ENCODE measurements at regions not wholly inside any gene's neighbourhood (a gene's known extent, or its start where the extent isn't known, plus 50 kb on each side); places are given as distances from the start of the nearest gene placed in this dataset.

DNA sequence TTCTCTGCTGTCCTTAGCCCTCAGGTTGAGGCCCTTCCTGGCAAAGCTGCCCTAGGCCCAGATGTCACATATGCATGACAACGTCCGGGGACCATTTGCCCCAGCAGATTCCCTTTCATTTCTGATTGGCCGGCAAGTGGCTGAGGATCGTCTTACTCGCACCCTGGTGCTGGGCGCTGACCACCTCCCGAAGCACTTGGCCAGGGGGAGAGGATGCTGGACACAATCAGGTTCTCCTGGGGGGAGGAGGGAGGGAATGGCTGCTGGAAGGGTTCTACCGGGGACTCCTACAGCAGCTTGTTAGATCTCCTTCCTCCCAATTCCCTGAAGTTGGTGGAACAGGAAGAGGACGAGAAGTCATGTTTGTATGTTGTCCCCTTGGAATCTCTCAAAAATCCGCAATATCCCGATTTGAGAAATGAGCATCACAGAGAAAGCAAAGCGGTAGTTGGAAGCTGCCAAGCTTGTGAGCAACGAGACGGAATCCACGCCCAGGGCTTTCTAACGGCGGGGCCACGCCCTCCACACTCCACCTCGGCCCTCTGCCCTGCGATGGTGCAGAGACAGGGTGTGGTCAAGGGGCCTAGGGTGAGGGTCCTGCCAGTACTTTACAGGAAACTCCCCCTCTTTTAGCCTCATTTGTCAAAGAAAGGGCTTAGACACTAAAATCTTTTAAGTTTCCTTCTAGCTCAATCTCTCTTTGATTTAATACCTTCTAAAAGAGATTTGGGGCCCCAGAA, 61.8 kb upstream of the YWHAQ start:
- no peak for DNase-seq (ENCODE audit: low spot score, unreplicated experiment)
- H3K9me3 Mint-ChIP-seq (ENCODE audit: low read depth): no peaks in the 10 kb centered on the region
- H3K4me3 Mint-ChIP-seq (ENCODE audit: low read depth): no peak overlapping the region
- H3K4me1 Mint-ChIP-seq (ENCODE audit: low read depth): peaks cover 4% of the 10 kb centered on the region
- H3K27me3 Mint-ChIP-seq: no peaks in the 10 kb centered on the region
- no peaks in the 10 kb centered on the region for H3K36me3 Mint-ChIP-seq (ENCODE audit: insufficient read depth)
- TF ChIP-seq, protein P1, sequence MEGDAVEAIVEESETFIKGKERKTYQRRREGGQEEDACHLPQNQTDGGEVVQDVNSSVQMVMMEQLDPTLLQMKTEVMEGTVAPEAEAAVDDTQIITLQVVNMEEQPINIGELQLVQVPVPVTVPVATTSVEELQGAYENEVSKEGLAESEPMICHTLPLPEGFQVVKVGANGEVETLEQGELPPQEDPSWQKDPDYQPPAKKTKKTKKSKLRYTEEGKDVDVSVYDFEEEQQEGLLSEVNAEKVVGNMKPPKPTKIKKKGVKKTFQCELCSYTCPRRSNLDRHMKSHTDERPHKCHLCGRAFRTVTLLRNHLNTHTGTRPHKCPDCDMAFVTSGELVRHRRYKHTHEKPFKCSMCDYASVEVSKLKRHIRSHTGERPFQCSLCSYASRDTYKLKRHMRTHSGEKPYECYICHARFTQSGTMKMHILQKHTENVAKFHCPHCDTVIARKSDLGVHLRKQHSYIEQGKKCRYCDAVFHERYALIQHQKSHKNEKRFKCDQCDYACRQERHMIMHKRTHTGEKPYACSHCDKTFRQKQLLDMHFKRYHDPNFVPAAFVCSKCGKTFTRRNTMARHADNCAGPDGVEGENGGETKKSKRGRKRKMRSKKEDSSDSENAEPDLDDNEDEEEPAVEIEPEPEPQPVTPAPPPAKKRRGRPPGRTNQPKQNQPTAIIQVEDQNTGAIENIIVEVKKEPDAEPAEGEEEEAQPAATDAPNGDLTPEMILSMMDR (IDR thresholded peaks at IDR 0.05; ENCODE audit: unreplicated experiment): no peak
- no peak overlapping the region for H3K27ac Mint-ChIP-seq

DNA sequence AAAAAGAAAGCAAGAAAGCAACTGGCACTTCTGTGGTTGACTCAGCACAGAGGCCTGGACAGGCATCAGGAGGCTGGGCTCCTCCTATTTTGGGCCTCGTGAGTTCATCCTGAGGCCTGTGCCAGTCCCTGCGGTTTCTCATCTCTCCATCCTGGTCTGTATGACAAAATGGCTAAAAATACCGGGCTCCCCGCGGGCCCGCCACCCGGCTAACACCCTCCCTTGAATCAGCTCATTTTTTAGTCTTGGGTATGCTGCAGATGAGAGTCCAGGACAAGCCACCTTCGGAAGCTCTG, 62.3 kb upstream of the YWHAQ start:
- no peak overlapping the region for H3K4me3 Mint-ChIP-seq (ENCODE audit: low read depth)
- no peaks in the 10 kb centered on the region for H3K9me3 Mint-ChIP-seq (ENCODE audit: low read depth)
- TF ChIP-seq, protein P1 (IDR thresholded peaks at IDR 0.05; ENCODE audit: unreplicated experiment): no peak
- no peak overlapping the region for H3K27ac Mint-ChIP-seq
- H3K27me3 Mint-ChIP-seq: no peaks in the 10 kb centered on the region
- DNase-seq (ENCODE audit: low spot score, unreplicated experiment): no peak
- H3K36me3 Mint-ChIP-seq (ENCODE audit: insufficient read depth): no peaks in the 10 kb centered on the region
- peaks cover 4% of the 10 kb centered on the region for H3K4me1 Mint-ChIP-seq (ENCODE audit: low read depth)

DNA sequence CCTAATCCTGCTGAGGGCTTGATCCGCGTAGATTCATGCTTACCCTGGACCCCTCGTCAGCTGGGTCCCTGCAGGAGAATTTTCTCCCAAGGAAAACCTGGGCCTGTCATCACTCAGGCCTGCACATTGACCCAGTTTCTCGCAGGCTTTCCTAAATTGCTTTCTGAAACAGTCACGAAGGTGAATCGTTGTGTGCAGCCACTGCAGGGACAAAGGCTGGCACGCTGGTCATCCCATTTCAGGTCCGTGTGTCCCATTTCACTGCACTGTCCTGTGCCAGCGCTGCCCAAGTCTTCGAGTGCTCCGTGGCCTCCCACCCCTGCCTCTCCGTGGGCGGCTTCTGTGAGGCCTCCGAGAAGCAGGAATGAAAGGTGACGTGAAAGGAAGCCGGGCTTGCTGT, 62.8 kb upstream of the YWHAQ start:
- H3K4me1 Mint-ChIP-seq (ENCODE audit: low read depth): peaks cover 4% of the 10 kb centered on the region
- TF ChIP-seq, protein P1 (IDR thresholded peaks at IDR 0.05; ENCODE audit: unreplicated experiment): no peak
- no peak for DNase-seq (ENCODE audit: low spot score, unreplicated experiment)
- no peak overlapping the region for H3K4me3 Mint-ChIP-seq (ENCODE audit: low read depth)
- no peaks in the 10 kb centered on the region for H3K36me3 Mint-ChIP-seq (ENCODE audit: insufficient read depth)
- no peaks in the 10 kb centered on the region for H3K9me3 Mint-ChIP-seq (ENCODE audit: low read depth)
- H3K27me3 Mint-ChIP-seq: no peaks in the 10 kb centered on the region
- no peak overlapping the region for H3K27ac Mint-ChIP-seq

DNA sequence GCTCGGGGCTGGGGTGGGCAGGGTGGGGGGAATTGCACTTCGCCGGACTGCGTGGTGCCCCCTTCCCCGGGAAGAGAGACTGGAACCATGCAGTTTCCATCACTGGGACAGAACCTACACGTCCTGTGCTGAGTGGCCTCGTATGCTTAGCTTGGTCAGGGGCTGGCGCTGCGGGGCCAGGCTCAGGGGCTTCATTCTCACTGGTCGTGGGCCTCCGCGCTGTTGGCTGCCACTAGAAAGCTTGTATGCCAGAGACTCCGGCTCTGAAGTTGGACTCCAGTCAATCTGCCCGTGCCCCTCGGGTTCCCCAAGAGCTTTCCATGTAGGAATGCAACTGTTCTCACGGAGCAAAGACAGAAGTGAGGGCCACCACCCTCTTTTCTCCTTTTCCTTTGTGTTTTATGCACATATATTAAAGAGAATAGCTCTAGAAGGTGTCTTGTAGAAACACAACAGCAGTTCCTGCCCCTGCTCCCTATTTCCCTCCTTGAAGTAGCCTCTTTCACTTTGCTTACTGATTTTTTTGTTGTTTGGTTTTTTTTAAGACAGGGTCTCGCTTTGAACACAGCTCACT, 64.0 kb upstream of the YWHAQ start:
- H3K27me3 Mint-ChIP-seq: no peaks in the 10 kb centered on the region

DNA sequence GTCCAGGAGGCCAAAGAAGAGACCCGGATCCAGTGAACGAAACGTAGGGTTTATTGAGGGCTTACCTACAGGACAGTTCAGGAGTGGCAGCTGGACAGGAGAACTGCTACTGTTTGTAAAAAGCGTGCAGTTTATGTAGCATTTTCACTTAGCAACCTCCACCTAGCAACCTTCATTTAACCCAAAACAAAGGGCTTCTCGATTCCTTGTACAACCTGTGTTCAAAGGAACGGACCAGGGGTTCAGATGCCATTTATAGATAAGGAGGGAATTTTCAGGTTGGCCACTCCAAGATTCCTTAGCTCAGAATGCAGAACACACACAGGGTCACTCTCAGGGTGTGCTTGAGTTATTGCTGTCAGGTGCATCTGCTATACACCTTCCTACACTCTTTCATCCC, 65.1 kb upstream of the YWHAQ start:
- H3K27me3 Mint-ChIP-seq: no peaks in the 10 kb centered on the region
- H3K4me1 Mint-ChIP-seq (ENCODE audit: low read depth): peaks cover 4% of the 10 kb centered on the region
- H3K9me3 Mint-ChIP-seq (ENCODE audit: low read depth): no peaks in the 10 kb centered on the region
- H3K4me3 Mint-ChIP-seq (ENCODE audit: low read depth): no peak overlapping the region
- H3K27ac Mint-ChIP-seq: no peak overlapping the region
- no peak for DNase-seq (ENCODE audit: low spot score, unreplicated experiment)
- H3K36me3 Mint-ChIP-seq (ENCODE audit: insufficient read depth): no peaks in the 10 kb centered on the region
- TF ChIP-seq, protein P1 (IDR thresholded peaks at IDR 0.05; ENCODE audit: unreplicated experiment): no peak

More for the DNA sequence above, 64.0 kb upstream of the YWHAQ start:
- DNase-seq (ENCODE audit: low spot score, unreplicated experiment): no peak
- Mint-ChIP-seq H3K27ac (no peak overlapping the region), H3K4me3 (ENCODE audit: low read depth) (no peak overlapping the region), H3K36me3 (ENCODE audit: insufficient read depth) (no peaks in the 10 kb centered on the region), H3K9me3 (ENCODE audit: low read depth) (no peaks in the 10 kb centered on the region), H3K4me1 (ENCODE audit: low read depth) (peaks cover 4% of the 10 kb centered on the region)
- TF ChIP-seq, protein P1 (IDR thresholded peaks at IDR 0.05; ENCODE audit: unreplicated experiment): no peak

All from progenitor cell of endocrine pancreas (in vitro differentiated cells).